LNCAP (cell line): ENCODE measurements at regions not wholly inside any gene's neighbourhood (a gene's known extent, or its start where the extent isn't known, plus 50 kb on each side); places are given as distances from the start of the nearest gene placed in this dataset.

Source experiments
- TF ChIP-seq, protein P1 (sequence below): fragments of 450-650 bp; IDR thresholded peaks from 2 replicates; pipeline ENCODE4 v1.5.1; 2017; ENCODE audit warnings: mild to moderate bottlenecking

DNA sequence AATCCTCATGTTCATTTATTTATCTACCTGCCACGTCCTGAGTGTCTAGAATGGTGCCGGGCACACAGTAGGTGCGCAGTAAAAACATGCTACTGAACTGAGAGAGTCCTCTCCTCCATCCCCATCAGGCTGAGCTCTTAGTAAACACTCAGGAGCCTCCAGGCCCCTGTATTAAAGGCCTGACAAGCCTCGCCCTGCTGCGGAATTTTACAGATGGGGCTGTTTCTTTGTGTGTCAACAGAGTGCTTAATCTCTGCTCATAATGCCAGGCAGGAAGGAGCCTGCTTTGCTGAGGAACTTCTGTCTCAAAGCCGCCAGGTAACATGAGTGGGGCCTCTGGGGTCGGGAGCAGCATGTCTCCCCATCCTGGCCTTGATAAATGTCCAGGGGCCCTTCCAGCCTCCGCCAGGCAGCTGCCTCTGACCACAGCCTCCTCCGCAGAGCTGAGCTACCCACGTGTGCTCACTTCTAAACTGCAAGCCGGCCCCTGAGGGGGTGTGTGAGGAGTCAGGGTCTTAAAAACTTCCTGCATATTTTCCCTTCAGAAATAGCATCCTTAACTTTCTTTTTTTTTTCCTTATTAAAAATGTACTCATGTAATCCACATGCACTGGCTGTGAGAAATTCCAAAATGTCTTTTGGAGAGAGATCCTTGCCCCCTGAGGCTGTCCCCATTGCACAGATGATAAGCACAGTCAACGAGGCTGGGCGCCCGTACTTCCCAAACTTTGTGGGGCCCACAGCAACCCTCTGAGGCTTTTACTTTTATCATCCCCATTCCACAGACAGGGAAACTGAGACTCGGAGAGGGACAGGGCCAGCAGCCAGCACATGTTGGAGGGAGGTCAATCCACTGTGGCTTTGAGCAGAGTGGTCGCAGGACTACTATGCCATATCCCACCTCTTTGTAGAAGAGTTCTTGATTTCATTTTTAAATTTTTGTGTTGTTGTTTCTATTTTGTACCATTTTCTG is 116.0 kb upstream of the NCOR2 start:
- TF ChIP-seq, protein P1, sequence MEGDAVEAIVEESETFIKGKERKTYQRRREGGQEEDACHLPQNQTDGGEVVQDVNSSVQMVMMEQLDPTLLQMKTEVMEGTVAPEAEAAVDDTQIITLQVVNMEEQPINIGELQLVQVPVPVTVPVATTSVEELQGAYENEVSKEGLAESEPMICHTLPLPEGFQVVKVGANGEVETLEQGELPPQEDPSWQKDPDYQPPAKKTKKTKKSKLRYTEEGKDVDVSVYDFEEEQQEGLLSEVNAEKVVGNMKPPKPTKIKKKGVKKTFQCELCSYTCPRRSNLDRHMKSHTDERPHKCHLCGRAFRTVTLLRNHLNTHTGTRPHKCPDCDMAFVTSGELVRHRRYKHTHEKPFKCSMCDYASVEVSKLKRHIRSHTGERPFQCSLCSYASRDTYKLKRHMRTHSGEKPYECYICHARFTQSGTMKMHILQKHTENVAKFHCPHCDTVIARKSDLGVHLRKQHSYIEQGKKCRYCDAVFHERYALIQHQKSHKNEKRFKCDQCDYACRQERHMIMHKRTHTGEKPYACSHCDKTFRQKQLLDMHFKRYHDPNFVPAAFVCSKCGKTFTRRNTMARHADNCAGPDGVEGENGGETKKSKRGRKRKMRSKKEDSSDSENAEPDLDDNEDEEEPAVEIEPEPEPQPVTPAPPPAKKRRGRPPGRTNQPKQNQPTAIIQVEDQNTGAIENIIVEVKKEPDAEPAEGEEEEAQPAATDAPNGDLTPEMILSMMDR, result no peak

DNA sequence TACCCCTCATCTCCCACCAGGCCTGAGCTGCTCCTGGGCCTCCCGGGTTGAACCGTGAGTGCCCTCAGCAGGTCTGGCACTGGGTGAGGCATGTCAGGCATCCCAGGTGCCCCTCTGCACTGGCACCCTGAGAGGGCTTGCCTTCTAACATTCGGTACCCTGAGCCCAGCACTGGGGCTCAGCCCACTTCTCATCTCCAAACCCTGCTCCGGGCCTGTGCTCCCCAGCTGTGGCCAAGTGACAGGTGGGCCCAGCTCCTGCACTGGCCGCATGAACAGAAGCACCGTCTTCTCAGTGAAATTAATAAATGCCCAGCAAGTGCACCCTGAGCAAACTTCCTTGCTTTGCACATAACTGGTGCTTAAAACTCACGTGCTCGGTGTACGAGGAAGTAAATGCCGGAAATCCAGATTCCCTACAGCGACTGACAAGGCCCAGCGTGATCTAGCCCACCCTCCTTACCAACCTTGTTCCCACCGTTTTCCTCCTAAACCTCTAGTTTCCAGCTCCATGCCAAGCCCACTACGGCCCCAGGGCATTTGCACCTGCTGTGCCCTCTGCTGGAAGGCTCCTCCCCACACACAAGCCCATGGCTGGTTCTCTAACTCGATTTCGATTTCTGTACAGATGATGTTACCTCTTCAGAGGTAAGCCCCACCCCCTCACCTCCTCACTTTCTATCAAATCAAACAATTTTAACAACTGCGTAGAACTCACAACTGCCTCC is 115.2 kb upstream of the NCOR2 start:
- TF ChIP-seq, protein P1, result no peak

DNA sequence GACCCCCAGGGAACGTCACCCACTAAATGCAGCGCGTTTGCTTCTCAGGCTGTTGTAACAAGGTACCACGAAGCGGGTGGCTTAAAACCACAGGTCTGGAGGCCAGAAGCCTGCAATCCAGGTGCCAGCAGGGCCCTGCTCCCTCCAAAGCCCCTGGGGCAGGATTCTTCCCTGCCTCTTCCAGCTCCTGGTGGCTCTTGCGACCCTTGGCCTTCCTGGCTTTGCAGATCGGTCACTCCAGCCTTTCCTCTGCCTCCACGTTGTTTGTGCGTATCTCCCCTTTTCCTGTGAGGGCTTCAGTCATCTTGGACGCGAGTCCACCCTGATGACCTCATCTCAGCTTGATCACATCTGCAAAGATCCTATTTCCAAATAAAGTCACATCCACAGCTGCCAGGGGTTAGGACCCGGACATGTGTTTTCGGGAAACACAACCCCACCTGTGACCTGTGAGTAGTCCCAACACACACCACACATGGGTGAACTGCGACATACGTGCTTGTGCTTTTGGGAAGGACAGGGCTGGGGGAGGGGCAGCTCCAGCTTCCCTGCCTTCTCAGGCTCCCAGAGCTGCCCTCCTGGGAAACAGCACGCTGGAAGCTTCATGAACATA is 114.5 kb upstream of the NCOR2 start:
- TF ChIP-seq, protein P1, result no peak

DNA sequence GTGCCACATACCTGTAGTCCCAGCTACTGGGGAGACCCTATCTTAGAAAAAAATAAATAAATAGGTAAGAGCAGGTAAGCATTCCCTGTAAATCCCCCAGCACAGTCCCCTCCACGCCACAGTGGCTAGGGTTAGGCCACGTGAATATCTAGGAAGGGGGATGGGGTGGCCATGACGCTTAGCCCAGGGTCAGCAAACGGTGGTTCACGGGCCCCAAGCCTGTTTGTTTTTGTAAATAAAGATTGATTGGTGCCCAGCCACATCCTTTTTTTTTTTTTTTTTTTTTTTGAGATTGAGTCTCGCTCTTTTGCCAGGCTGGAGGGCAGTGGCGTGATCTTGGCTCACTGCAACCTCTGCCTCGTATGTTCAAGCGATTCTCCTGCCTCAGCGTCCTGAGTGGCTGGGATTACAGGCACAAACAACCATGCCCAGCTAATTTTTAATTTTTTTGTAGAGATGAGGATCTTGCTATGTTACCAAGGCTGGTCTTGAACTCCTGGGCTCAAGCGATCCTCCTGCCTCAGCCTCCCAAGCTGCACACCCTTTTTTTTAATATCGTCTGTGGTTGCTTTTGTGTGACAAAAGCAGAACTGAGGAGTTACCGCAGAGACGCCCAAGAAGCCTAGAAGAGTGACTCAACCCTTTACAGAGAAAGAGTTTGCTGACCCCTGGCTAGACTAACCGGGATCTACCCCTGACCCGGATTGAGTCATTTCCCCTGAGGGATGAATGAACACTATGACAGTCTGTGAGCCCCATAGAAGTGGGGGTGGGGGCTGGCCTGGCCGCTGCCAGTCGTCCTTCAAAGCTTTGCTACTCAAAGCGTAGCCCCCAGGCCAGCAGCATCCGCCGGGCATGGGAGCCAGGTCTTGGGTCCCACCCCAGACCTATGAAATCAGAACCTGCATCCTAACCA is 113.7 kb upstream of the NCOR2 start:
- TF ChIP-seq, protein P1, result no peak

DNA sequence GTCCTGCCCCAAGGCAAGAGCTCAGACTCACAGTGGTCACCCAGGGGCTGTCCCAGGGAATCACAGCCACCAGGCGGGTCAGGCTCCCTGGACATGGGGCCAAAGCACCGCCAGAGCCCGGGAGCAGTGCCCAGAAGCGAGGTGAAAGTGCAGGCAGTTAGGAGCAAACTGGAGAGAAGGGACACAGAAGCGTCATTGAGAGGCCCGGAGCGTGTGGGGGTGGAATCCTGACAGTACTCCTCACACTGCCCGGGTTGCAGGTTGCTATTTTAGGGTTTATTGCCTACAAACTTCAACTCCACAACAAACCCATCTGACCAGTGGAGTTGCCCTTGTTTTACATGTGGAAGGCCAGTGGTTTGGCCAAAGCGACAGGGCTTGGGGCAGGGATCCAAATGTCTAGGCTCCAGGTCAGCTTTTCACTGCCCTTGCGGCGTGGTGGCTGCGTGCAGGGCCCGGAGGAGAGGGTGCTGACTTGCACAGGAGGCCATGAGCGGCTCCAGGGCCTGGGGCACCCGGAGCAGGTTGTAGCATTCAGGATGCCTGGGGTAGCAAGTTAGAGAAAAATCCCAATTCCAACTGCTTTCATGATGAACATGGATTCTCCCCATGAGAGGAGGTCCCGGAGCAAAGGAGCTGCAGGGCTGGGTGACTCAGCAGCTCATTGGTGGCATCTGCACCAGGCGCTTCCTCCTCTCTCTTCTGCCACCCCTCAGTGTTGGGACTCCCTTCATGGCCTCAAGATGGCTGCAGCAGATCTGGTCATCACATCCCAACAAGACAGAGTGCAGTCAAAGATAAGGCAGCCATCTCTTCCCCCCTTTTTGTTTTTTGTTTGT is 112.3 kb upstream of the NCOR2 start:
- TF ChIP-seq, protein P1, result no peak

DNA sequence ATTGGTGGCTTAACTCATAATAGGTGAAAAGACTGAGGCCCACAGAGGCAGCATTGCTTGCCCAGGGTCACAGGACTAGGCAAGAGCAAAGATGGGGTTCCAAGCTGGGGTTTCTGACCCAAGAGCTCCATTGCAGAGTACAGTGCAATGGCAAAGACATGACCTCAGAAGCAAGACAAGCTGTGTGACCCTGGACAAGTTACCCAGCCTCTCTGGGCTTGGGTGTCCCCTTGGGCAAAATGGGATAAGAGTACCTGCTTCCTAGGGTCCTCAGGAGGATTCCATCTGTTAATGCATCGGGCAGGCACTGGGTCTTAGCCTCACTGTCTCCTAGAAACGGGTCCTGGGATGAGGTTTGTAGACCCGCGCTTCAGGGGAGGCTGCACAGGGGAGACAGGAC is 111.6 kb upstream of the NCOR2 start:
- TF ChIP-seq, protein P1, result no peak
